Loucy (cell line): ENCODE measurements at regions not wholly inside any gene's neighbourhood (a gene's known extent, or its start where the extent isn't known, plus 50 kb on each side); places are given as distances from the start of the nearest gene placed in this dataset.
"Not testable (repeated sequence)": the region's sequence is repeated elsewhere in the genome, so short reads cannot be mapped to it uniquely, and the experiment has no call there.

ENCODE experiments used
- H2AFZ ChIP-seq: fragments of 200-600 bp; sonication (generic); 2 replicates; pipeline ENCODE4 v1.6.0; 2016; ENCODE audit warnings: antibody characterized with exemption, mild to moderate bottlenecking, low read length, moderate library complexity
- H3F3A ChIP-seq: fragments of 200-600 bp; 2 replicates; pipeline ENCODE4 v1.6.0; 2016; ENCODE audit warnings: antibody characterized with exemption, low read depth, mild to moderate bottlenecking
- H3K27me3 ChIP-seq: fragments of 200-600 bp; sonication (generic); 2 replicates; pipeline ENCODE4 v1.6.1; 2014; ENCODE audit warnings: low read length, mild to moderate bottlenecking; ENCODE audit not compliant: insufficient read depth, poor library complexity, severe bottlenecking
- H3K36me3 ChIP-seq: fragments of 200-600 bp; sonication (generic); 2 replicates; pipeline ENCODE4 v1.6.1; 2016; ENCODE audit warnings: low read length; ENCODE audit not compliant: insufficient read depth
- H3K4me1 ChIP-seq: fragments of 200-600 bp; sonication (generic); 2 replicates; pipeline ENCODE4 v1.5.1; 2014; ENCODE audit warnings: low read length, mild to moderate bottlenecking; ENCODE audit not compliant: insufficient read depth, poor library complexity, severe bottlenecking
- H3K4me2 ChIP-seq: fragments of 200-600 bp; sonication (generic); 2 replicates; pipeline ENCODE4 v1.6.0; 2014; ENCODE audit warnings: antibody characterized with exemption, low read length, low read depth, mild to moderate bottlenecking; ENCODE audit not compliant: poor library complexity, severe bottlenecking
- H3K4me3 ChIP-seq: fragments of 200-600 bp; sonication (generic); 2 replicates; pipeline ENCODE4 v1.5.1; 2014; ENCODE audit warnings: low read length, mild to moderate bottlenecking, mixed read lengths; ENCODE audit not compliant: poor library complexity, severe bottlenecking
- H3K79me2 ChIP-seq: fragments of 200-600 bp; sonication (generic); 2 replicates; pipeline ENCODE4 v1.6.1; 2014; ENCODE audit warnings: low read length; ENCODE audit not compliant: insufficient read depth
- H3K9ac ChIP-seq: fragments of 200-600 bp; sonication (generic); 2 replicates; pipeline ENCODE4 v1.6.0; 2014; ENCODE audit warnings: mild to moderate bottlenecking, low read depth, low read length, moderate library complexity; ENCODE audit not compliant: poor library complexity, severe bottlenecking
- H3K9me2 ChIP-seq: fragments of 200-600 bp; sonication (generic); replicated peaks from 2 replicates; pipeline ENCODE4 v1.6.1; 2016; ENCODE audit warnings: low read depth, low read length, mixed read lengths
- H3K9me3 ChIP-seq: fragments of 200-600 bp; sonication (generic); 2 replicates; pipeline ENCODE4 v1.6.1; 2014; ENCODE audit warnings: mild to moderate bottlenecking, antibody characterized with exemption, low read length, low read depth; ENCODE audit not compliant: insufficient read depth
- H4K20me1 ChIP-seq: fragments of 200-600 bp; sonication (generic); 2 replicates; pipeline ENCODE4 v1.6.0; 2014; ENCODE audit warnings: antibody characterized with exemption, low read length, mild to moderate bottlenecking; ENCODE audit not compliant: insufficient read depth, poor library complexity, severe bottlenecking
- EZH2phosphoT487 ChIP-seq: fragments of 200-600 bp; IDR thresholded peaks from 2 replicates; pipeline ENCODE4 v1.6.1; 2018; ENCODE audit warnings: antibody characterized with exemption, mild to moderate bottlenecking, moderate library complexity, borderline replicate concordance
- TF ChIP-seq, protein P1 (sequence below): fragments of 200-600 bp; sonication (generic); conservative IDR thresholded peaks from 2 replicates; pipeline ENCODE4 v1.5.1; 2014; ENCODE audit warnings: mild to moderate bottlenecking, antibody characterized with exemption, low read length

DNA sequence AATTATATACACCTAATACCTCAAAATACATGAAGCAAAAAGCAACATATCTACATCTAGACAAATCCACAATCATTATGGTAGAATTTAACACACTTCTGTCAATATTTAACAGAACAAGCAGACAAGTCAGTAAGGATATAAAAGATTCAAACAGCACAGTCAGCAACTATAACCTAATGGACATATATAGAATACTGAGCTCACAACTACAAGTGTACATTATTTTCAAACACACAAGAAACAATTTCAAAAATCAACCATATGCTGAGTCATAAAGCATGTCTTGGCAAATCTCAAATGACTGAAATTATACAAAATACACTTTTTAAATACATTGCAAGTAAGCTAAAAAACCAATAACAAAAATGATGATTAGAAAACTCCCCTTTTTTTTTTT is 178.0 kb downstream of the TOMM20 start:
- Histone ChIP-seq H3K4me3 (no peak overlapping the region), H3K9me3 (peaks cover 7% of the 10 kb centered on the region; the same call in 1 of the 2 replicates), H3F3A (no peaks in the 10 kb centered on the region), H3K36me3 (no peaks in the 10 kb centered on the region), H3K4me1 (peaks cover 13% of the 10 kb centered on the region), H4K20me1 (no peaks in the 10 kb centered on the region), H3K9ac (no peak overlapping the region), H3K4me2 (no peak overlapping the region), H3K27me3 (no peaks in the 10 kb centered on the region), H3K9me2 (no peaks in the 10 kb centered on the region), H2AFZ (no peak overlapping the region), H3K79me2 (no peaks in the 10 kb centered on the region)
- TF ChIP-seq, protein P1, sequence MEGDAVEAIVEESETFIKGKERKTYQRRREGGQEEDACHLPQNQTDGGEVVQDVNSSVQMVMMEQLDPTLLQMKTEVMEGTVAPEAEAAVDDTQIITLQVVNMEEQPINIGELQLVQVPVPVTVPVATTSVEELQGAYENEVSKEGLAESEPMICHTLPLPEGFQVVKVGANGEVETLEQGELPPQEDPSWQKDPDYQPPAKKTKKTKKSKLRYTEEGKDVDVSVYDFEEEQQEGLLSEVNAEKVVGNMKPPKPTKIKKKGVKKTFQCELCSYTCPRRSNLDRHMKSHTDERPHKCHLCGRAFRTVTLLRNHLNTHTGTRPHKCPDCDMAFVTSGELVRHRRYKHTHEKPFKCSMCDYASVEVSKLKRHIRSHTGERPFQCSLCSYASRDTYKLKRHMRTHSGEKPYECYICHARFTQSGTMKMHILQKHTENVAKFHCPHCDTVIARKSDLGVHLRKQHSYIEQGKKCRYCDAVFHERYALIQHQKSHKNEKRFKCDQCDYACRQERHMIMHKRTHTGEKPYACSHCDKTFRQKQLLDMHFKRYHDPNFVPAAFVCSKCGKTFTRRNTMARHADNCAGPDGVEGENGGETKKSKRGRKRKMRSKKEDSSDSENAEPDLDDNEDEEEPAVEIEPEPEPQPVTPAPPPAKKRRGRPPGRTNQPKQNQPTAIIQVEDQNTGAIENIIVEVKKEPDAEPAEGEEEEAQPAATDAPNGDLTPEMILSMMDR = no peak
- no peak for TF ChIP-seq EZH2phosphoT487

DNA sequence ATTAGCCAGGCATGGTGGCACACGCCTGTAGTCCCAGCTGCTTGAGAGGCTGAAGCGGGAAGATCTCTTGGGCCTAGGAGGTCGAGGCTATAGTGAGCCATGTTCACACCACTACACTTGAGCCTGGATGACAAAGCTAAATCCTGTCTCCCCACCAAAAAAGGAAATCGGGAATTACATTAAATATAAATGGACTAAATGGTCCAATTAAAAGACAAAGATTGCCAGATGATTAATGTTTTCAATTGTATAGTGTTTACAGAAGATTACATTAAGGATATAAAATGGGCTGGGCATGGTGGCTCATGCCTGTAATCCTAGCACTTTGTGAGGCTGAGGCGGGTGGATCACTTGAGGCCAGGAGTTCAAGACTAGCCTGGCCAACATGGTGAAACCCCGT is 179.1 kb downstream of the TOMM20 start:
- not testable (repeated sequence) for H3F3A ChIP-seq, H3K4me1 ChIP-seq, H3K4me3 ChIP-seq, H3K9me2 ChIP-seq, H3K36me3 ChIP-seq, H3K27me3 ChIP-seq, H2AFZ ChIP-seq, H3K9ac ChIP-seq, H3K79me2 ChIP-seq, H4K20me1 ChIP-seq, H3K9me3 ChIP-seq, H3K4me2 ChIP-seq

DNA sequence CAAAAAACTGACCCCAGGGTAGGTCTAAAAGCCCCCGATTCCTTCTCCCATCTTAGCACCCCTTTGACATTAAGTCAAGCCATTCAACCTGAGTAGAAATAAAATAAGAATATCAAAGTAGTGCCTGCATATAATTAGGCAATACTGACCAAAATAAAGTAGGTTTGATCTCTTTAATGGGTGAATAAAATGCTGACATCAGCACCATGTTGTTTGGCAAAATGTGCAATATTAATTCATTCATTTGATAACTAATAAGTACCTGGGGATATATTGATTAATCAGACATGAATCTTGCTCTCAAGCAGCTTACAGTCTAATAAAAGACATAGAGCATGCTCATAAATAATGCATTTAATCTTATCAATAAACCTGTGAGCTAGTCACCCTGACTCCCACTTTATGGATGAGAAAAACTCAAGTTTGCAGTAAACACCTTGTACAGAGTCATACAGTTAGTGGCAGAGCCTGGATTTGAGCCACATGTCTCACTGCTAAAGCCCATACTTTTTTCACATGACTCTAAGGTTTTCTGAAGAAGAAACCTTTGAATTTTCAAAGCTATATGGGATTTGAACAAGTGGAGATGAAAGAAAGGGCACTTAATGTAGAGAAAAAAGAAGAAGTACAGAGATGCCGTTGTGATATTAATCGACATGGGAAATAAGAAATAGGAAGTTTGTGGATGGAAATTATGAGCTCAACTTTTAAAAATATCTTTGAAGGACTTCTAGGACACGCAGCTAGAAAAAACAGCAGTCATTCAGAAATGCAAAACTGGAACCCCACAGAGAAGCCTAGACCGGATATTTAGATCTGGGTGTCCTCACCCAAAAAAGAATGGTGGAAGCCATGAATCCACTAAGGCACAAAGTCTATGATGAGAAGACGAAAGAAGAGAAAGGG is 183.9 kb downstream of the TOMM20 start:
- no peak overlapping the region for H3K4me2 ChIP-seq
- H3K9me2 ChIP-seq = no peaks in the 10 kb centered on the region
- H3K4me1 ChIP-seq = no peaks in the 10 kb centered on the region
- no peaks in the 10 kb centered on the region for H3K36me3 ChIP-seq
- H3K9me3 ChIP-seq = peaks cover 6% of the 10 kb centered on the region; the same call in 1 of the 2 replicates
- H3K79me2 ChIP-seq = no peaks in the 10 kb centered on the region
- no peaks in the 10 kb centered on the region for H4K20me1 ChIP-seq
- no peaks in the 10 kb centered on the region for H3F3A ChIP-seq
- TF ChIP-seq EZH2phosphoT487 = no peak
- TF ChIP-seq, protein P1 = no peak
- no peak overlapping the region for H3K4me3 ChIP-seq
- H3K9ac ChIP-seq = no peak overlapping the region
- no peak overlapping the region for H2AFZ ChIP-seq
- no peaks in the 10 kb centered on the region for H3K27me3 ChIP-seq
